K562 (cell line): ENCODE measurements at regions not wholly inside any gene's neighbourhood (a gene's known extent, or its start where the extent isn't known, plus 50 kb on each side); places are given as distances from the start of the nearest gene placed in this dataset.

Source experiments
- ATAC-seq: fragments of 200-7000 bp; cut with Tn5 transposase; 3 replicates; pipeline ENCODE4 v1.9.1; 2020; ENCODE audit warnings: moderate library complexity
- BruUV-seq: library from RNA; stranded (reverse); fragments of 400-500 nt; replicated peaks from 2 replicates; lab custom pipeline; 2021; lab: Mats Ljungman, UMichigan
- CTCF ChIA-PET: fragments of 300-600 bp; formaldehyde crosslinking; extraction: SDS; loops from one replicate; lab custom pipeline; 2021; ENCODE audit warnings: low intra/inter-chr PET ratio; lab: Yijun Ruan, JAX
- POLR2A ChIA-PET: fragments of 300-600, 350-650 bp; sonication (Branson Sonifier 250); formaldehyde crosslinking; extraction: SDS; loops from one replicate; lab custom pipeline; 2021; ENCODE audit warnings: antibody characterized with exemption, inconsistent platforms; lab: Yijun Ruan, JAX
- DNase-seq, 4 experiments: peaks; one replicate each; pipeline versions ENCODE4 v3.0.0 to v3.0.0-alpha.2; 2011 to 2018; ENCODE audit warnings: low spot score in 3 of 4, mixed read lengths in 3 of 4; ENCODE audit errors: extremely low read depth in 1 of 4
- FAIRE-seq: peaks from 2 replicates; lab custom pipeline; 2011; peaks lifted over from hg19 to GRCh38; lab: Jason Lieb, UNC
- H2AFZ ChIP-seq: 2 replicates; pipeline ENCODE4 v1.6.0; 2011; ENCODE audit warnings: low read depth, low read length, control low read depth, inconsistent platforms
- H3K27ac ChIP-seq: fragments of 200-600 bp; 3 replicates; pipeline ENCODE4 v1.8.0; 2011; ENCODE audit warnings: low read depth, mild to moderate bottlenecking, control low read depth, inconsistent platforms, low read length, moderate library complexity, mixed read lengths; ENCODE audit errors: extremely low read depth
- H3K27me3 ChIP-seq, 2 experiments: fragments of 300-600 bp in 1 of 2; 2 replicates in 1 of 2; 3 replicates in 1 of 2; pipeline versions ENCODE4 v1.6.0 to v1.8.0; 2011; ENCODE audit warnings: inconsistent platforms in 2 of 2, low read length in 2 of 2, mild to moderate bottlenecking in 1 of 2, mixed read lengths in 1 of 2, moderate library complexity in 1 of 2; ENCODE audit not compliant: control insufficient read depth in 2 of 2, insufficient read depth in 2 of 2
- H3K36me3 ChIP-seq: fragments of 300-600 bp; 3 replicates; pipeline ENCODE4 v1.8.0; 2011; ENCODE audit warnings: mild to moderate bottlenecking, low read length, inconsistent platforms; ENCODE audit not compliant: control insufficient read depth, insufficient read depth
- H3K4me1 ChIP-seq, 2 experiments: fragments of 200-600 bp in 1 of 2; replicated peaks in 1 of 2; 2 replicates in 1 of 2; 3 replicates in 1 of 2; pipeline versions ENCODE4 v1.5.1 to v1.8.0; 2011; ENCODE audit warnings: inconsistent platforms in 2 of 2, low read length in 2 of 2, mild to moderate bottlenecking in 1 of 2, mixed read lengths in 1 of 2, moderate library complexity in 1 of 2; ENCODE audit not compliant: control insufficient read depth in 2 of 2, insufficient read depth in 2 of 2
- H3K4me2 ChIP-seq: 2 replicates; pipeline ENCODE4 v1.6.1; 2011; ENCODE audit warnings: low read length, control low read depth, inconsistent platforms, mixed read lengths; ENCODE audit not compliant: insufficient read depth
- H3K4me3 ChIP-seq: fragments of 200-600 bp; sonication (generic), shearing (Covaris generic); 2 replicates; pipeline ENCODE4 v1.5.1; 2016; ENCODE audit warnings: control low read depth, inconsistent platforms
- H3K79me2 ChIP-seq: fragments of 200-600 bp; 3 replicates; pipeline ENCODE4 v1.8.0; 2011; ENCODE audit warnings: low read length, inconsistent platforms; ENCODE audit not compliant: control insufficient read depth, insufficient read depth
- H3K9ac ChIP-seq, 2 experiments: 2 replicates each; pipeline versions ENCODE4 v1.6.0 to v1.6.1; 2011; ENCODE audit warnings: low read depth in 2 of 2, low read length in 2 of 2, control low read depth in 1 of 2, inconsistent platforms in 1 of 2, mild to moderate bottlenecking in 1 of 2, mixed read lengths in 1 of 2; ENCODE audit not compliant: insufficient read depth in 1 of 2
- H3K9me1 ChIP-seq: one replicate; pipeline ENCODE4 v1.6.0; 2011; ENCODE audit warnings: inconsistent platforms, mild to moderate bottlenecking, low read length, moderate library complexity; ENCODE audit not compliant: control insufficient read depth, insufficient read depth
- H3K9me3 ChIP-seq: replicated peaks from 2 replicates; pipeline ENCODE4 v1.5.1; 2011; ENCODE audit warnings: low read depth, low read length, inconsistent platforms; ENCODE audit not compliant: control insufficient read depth, insufficient read depth
- H4K20me1 ChIP-seq: replicated peaks from 2 replicates; pipeline ENCODE4 v1.6.1; 2011; ENCODE audit warnings: low read length, inconsistent platforms, mixed read lengths; ENCODE audit not compliant: control insufficient read depth, insufficient read depth
- ELF1 ChIP-seq: fragments of 200-800 bp; sonication (Bioruptor generic); IDR thresholded peaks from 2 replicates; pipeline ENCODE4 v1.6.1; 2016; ENCODE audit warnings: missing genetic modification characterization, missing compliant biosample characterization
- ETV5 ChIP-seq: sonication (generic); formaldehyde crosslinking; IDR thresholded peaks from 2 replicates; pipeline ENCODE4 v1.4.0; 2020; ENCODE audit warnings: low read depth, mild to moderate bottlenecking, missing genetic modification reagents
- MEIS2 ChIP-seq: fragments of 450-650 bp; IDR thresholded peaks from 2 replicates; pipeline ENCODE4 v1.6.1; 2014; ENCODE audit warnings: mild to moderate bottlenecking; ENCODE audit not compliant: partially characterized antibody
- NR2C2 ChIP-seq, 2 experiments: fragments of 200-800 bp in 1 of 2; sonication (Bioruptor generic) in 1 of 2; sonication (generic) in 1 of 2; formaldehyde crosslinking in 1 of 2; IDR thresholded peaks; 2 replicates each; pipeline versions ENCODE4 v1.6.1 to v1.8.0; 2016 to 2022; ENCODE audit warnings: mild to moderate bottlenecking in 1 of 2, missing compliant biosample characterization in 1 of 2, missing genetic modification characterization in 1 of 2, missing genetic modification reagents in 1 of 2
- SIRT6 ChIP-seq: IDR thresholded peaks from one replicate; pipeline ENCODE4 v1.6.1; 2012; ENCODE audit warnings: low read depth, mild to moderate bottlenecking, control low read depth, inconsistent platforms, low read length, moderate library complexity
- SOX6 ChIP-seq: fragments of 450-650 bp; IDR thresholded peaks from 2 replicates; pipeline ENCODE4 v1.6.1; 2014; ENCODE audit warnings: mild to moderate bottlenecking
- SP2 ChIP-seq: IDR thresholded peaks from 2 replicates; pipeline ENCODE4 v1.6.1; 2011; ENCODE audit warnings: mild to moderate bottlenecking, low read depth, low read length, moderate library complexity; ENCODE audit not compliant: poor library complexity, severe bottlenecking; ENCODE audit errors: extremely low read depth
- STAT5B ChIP-seq: fragments of 250-450 bp; sonication (Bioruptor Pico); IDR thresholded peaks from 2 replicates; pipeline ENCODE4 v1.8.0; 2021; ENCODE audit warnings: mild to moderate bottlenecking, inconsistent platforms
- TEAD1 ChIP-seq, 2 experiments: fragments of 450-650 bp in 1 of 2; sonication (generic) in 1 of 2; formaldehyde crosslinking; IDR thresholded peaks; 2 replicates each; pipeline versions ENCODE4 v1.4.0 to v1.8.0; 2020 to 2022; ENCODE audit warnings: mild to moderate bottlenecking in 2 of 2, missing genetic modification reagents in 1 of 2
- WGBS: fragments of 100-300 bp; shearing (Covaris generic); methylation state at CpG from one replicate; pipeline ENCODE4 v1.1.6; 2016; ENCODE audit warnings: low coverage, mixed read lengths; ENCODE audit not compliant: insufficient coverage; ENCODE audit errors: missing lambda C conversion rate; 5-methylcytosine and 5-hydroxymethylcytosine counted together
- in situ Hi-C: fragments of 300-500 bp; cut with MboI; formaldehyde crosslinking; loops from 4 replicates; pipeline ENCODE4 v1.15.0; 2018; ENCODE audit warnings: inconsistent platforms, mixed read lengths
- intact Hi-C: fragments of 100-400 bp; cut with micrococcal nuclease; formaldehyde crosslinking; loops from 2 replicates; pipeline ENCODE4 v1.14.2; 2022
- TF ChIP-seq, protein P1 (sequence below): fragments of 250-450 bp; sonication (Bioruptor Pico); IDR thresholded peaks from 2 replicates; pipeline ENCODE4 v1.5.1; 2021; ENCODE audit warnings: mild to moderate bottlenecking
- TF ChIP-seq, protein P2 (sequence below): IDR thresholded peaks from 2 replicates; pipeline ENCODE4 v1.6.1; 2011; ENCODE audit warnings: borderline replicate concordance, low read depth, mild to moderate bottlenecking, moderate library complexity, low read length; ENCODE audit not compliant: insufficient read depth, poor library complexity, severe bottlenecking
- TF ChIP-seq, protein P3 (sequence below), 2 experiments: fragments of 150-350 bp in 1 of 2; IDR thresholded peaks; 2 replicates each; pipeline ENCODE4 v1.6.1; 2012 to 2016; ENCODE audit warnings: low read depth in 2 of 2, low read length in 2 of 2, mild to moderate bottlenecking in 1 of 2, moderate library complexity in 1 of 2
- TF ChIP-seq, protein P4 (sequence below): fragments of 450-650 bp; IDR thresholded peaks from 2 replicates; pipeline ENCODE4 v1.6.1; 2016; ENCODE audit warnings: missing biosample characterization, missing genetic modification characterization

DNA sequence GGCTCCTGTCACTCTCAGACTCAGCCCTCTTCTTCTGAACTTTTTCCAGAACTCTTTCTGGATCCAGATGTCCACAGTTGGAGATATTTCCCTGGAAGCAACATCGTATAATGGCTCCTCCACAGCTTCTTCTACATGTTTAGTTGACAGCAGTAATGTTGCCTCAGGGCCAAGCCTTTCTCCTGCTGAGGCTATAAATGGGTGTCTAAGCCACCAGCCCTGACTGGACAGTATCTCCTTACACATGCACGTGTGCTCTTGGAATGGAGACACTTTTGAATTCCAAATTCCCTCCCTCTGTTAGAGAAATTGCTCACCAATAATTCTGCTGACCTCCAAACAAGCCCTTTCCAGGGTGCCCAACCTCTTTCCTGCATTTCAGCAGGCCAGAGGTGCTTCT lies 156.2 kb upstream of the PIK3C3 start (continued):
- TF ChIP-seq, protein P1, sequence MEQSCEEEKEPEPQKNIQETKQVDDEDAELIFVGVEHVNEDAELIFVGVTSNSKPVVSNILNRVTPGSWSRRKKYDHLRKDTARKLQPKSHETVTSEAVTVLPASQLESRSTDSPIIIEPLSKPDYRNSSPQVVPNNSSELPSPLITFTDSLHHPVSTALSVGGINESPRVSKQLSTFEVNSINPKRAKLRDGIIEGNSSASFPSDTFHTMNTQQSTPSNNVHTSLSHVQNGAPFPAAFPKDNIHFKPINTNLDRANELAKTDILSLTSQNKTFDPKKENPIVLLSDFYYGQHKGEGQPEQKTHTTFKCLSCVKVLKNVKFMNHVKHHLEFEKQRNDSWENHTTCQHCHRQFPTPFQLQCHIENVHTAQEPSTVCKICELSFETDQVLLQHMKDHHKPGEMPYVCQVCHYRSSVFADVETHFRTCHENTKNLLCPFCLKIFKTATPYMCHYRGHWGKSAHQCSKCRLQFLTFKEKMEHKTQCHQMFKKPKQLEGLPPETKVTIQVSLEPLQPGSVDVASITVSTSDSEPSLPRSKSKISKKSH (CRISPR knock-in tag) = no peak
- TF ChIP-seq TEAD1 (CRISPR knock-in tag; IDR thresholded peaks at IDR 0.05) (no peak), STAT5B (CRISPR knock-in tag) (no peak), SIRT6 (no peak), NR2C2 (CRISPR knock-in tag; IDR thresholded peaks at IDR 0.05) (no peak), NR2C2 (tag; IDR thresholded peaks at IDR 0.05) (no peak)
- TF ChIP-seq, protein P2, sequence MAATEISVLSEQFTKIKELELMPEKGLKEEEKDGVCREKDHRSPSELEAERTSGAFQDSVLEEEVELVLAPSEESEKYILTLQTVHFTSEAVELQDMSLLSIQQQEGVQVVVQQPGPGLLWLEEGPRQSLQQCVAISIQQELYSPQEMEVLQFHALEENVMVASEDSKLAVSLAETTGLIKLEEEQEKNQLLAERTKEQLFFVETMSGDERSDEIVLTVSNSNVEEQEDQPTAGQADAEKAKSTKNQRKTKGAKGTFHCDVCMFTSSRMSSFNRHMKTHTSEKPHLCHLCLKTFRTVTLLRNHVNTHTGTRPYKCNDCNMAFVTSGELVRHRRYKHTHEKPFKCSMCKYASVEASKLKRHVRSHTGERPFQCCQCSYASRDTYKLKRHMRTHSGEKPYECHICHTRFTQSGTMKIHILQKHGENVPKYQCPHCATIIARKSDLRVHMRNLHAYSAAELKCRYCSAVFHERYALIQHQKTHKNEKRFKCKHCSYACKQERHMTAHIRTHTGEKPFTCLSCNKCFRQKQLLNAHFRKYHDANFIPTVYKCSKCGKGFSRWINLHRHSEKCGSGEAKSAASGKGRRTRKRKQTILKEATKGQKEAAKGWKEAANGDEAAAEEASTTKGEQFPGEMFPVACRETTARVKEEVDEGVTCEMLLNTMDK = no peak

DNA sequence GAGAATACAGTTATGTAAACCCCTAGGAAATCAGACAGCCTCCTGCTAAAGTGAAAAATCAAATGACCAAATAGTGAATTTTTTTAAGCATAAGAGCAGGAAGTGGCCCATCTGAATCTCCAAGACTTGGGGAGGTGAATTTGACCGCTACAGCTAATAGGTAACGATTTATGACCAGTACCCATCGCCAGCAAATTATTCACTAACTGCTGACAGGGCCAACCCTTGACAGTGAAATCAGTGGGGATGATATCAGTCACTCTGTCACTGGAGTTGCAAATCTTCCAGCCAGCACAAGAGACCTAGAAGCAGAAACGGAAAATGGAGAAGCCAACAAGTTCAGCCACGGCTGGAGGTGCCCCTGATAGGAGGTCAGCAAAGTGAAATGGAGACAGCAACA lies 164.3 kb upstream of the PIK3C3 start:
- Histone ChIP-seq H3K9me1 (no peaks in the 10 kb centered on the region), H3K27me3 (no peaks in the 10 kb centered on the region), H3K9ac (no peak overlapping the region), H3K4me2 (no peak overlapping the region), H2AFZ (no peak overlapping the region), H3K36me3 (no peaks in the 10 kb centered on the region), H4K20me1 (no peaks in the 10 kb centered on the region), H3K4me3 (no peak overlapping the region), H3K79me2 (no peaks in the 10 kb centered on the region), H3K9me3 (no peaks in the 10 kb centered on the region; the same call in 1 of the 2 replicates), H3K4me1 (no peaks in the 10 kb centered on the region), H3K27ac (no peak overlapping the region)
- ChIA-PET POLR2A (no interaction called here), CTCF (no interaction called here)
- in situ Hi-C loops = no loop called here
- BruUV-seq = no TSS peak
- intact Hi-C loops = no loop called here
- no peak for ATAC-seq
- DNase-seq = no peak
- WGBS = 1% methylated on average over 5 of the region's 5 CpGs
- no peak for FAIRE-seq
- TF ChIP-seq, protein P3, sequence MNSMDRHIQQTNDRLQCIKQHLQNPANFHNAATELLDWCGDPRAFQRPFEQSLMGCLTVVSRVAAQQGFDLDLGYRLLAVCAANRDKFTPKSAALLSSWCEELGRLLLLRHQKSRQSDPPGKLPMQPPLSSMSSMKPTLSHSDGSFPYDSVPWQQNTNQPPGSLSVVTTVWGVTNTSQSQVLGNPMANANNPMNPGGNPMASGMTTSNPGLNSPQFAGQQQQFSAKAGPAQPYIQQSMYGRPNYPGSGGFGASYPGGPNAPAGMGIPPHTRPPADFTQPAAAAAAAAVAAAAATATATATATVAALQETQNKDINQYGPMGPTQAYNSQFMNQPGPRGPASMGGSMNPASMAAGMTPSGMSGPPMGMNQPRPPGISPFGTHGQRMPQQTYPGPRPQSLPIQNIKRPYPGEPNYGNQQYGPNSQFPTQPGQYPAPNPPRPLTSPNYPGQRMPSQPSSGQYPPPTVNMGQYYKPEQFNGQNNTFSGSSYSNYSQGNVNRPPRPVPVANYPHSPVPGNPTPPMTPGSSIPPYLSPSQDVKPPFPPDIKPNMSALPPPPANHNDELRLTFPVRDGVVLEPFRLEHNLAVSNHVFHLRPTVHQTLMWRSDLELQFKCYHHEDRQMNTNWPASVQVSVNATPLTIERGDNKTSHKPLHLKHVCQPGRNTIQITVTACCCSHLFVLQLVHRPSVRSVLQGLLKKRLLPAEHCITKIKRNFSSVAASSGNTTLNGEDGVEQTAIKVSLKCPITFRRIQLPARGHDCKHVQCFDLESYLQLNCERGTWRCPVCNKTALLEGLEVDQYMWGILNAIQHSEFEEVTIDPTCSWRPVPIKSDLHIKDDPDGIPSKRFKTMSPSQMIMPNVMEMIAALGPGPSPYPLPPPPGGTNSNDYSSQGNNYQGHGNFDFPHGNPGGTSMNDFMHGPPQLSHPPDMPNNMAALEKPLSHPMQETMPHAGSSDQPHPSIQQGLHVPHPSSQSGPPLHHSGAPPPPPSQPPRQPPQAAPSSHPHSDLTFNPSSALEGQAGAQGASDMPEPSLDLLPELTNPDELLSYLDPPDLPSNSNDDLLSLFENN (IDR thresholded peaks at IDR 0.05; ENCODE audit: low read depth in 2 of 2, low read length in 2 of 2) = no peak
- TF ChIP-seq, protein P4, sequence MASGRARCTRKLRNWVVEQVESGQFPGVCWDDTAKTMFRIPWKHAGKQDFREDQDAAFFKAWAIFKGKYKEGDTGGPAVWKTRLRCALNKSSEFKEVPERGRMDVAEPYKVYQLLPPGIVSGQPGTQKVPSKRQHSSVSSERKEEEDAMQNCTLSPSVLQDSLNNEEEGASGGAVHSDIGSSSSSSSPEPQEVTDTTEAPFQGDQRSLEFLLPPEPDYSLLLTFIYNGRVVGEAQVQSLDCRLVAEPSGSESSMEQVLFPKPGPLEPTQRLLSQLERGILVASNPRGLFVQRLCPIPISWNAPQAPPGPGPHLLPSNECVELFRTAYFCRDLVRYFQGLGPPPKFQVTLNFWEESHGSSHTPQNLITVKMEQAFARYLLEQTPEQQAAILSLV (tag) = no peak
- TF ChIP-seq SP2 (no peak), MEIS2 (no peak), ELF1 (tag) (no peak), ETV5 (CRISPR knock-in tag) (no peak), SOX6 (no peak)
